ENCODE measurements at regions not wholly inside any gene's neighbourhood (a gene's known extent, or its start where the extent isn't known, plus 50 kb on each side); places are given as distances from the start of the nearest gene placed in this dataset.
"Not testable (repeated sequence)": the region's sequence is repeated elsewhere in the genome, so short reads cannot be mapped to it uniquely, and the experiment has no call there.

- not testable (repeated sequence) for TF ChIP-seq POLR2A, CTCF (IDR thresholded peaks at IDR 0.05)
Measured at GRCh38 chr7:109632890-109633289, 1063.2 kb downstream of the DNAJB9 start.
